GM21367 (cell line): ENCODE measurements at regions not wholly inside any gene's neighbourhood (a gene's known extent, or its start where the extent isn't known, plus 50 kb on each side); places are given as distances from the start of the nearest gene placed in this dataset.
"Not testable (repeated sequence)": the region's sequence is repeated elsewhere in the genome, so short reads cannot be mapped to it uniquely, and the experiment has no call there.

ENCODE experiments used
- ATAC-seq: cut with Tn5 transposase; IDR thresholded peaks from one replicate; pipeline ENCODE4 v1.9.1; 2021; ENCODE audit not compliant: unreplicated experiment

DNA sequence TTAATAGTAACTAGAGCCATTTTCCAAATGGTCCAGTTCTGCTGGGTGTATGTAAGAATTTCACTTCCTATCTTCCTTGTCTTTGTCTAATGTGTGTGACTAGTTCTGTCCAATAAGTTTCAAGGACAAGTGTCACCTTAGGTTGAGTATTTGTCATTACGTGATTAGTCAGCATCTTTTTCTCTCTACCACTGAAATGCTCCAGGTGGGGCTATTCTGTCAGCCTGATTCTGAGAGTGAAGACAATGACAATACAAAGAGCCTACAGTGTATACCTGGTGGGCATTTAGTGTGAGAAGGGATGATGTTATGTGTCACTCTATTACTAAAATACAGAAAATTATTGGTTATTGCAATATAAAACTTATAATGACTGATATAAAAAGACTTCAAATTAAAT, 876.3 kb downstream of the C4orf33 start:
- no peak for ATAC-seq

DNA sequence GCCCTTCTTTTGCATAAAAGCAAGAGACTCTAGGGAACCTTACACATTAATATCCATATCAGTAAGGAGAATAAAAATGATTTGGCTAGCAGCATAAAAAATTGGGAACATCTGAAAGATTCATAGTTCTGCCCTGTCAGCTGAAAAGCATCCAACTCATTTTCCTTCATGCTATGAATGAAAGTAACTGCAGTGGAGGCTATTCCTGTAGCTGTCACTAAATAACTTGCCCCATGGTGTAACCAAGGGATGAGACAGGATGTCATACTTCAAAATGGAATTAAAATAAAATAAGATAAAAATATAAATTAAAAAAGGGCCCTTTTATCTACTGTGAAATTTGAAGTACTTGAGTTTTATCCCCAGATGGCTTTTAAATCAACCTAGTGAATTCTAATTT, 878.8 kb downstream of the C4orf33 start:
- no peak for ATAC-seq

DNA sequence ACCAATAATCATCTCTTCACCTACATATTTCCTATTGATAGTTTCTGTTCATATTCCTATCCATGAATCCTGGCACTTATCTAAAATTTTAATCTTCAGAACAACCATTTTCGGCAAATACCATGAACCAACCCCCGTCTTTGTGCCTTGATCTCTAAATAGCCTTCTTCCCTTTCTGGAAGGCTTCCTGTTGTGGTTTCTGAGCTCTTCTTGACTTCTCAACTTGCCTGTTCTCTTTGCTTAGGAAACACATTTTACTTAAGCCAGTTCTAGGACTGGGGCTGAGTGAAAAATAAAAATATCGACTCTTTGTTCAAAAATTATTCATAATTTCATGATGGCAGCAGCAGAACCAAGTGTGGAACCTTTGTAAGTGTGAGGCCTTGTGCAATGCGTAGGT, 882.4 kb downstream of the C4orf33 start:
- no peak for ATAC-seq

DNA sequence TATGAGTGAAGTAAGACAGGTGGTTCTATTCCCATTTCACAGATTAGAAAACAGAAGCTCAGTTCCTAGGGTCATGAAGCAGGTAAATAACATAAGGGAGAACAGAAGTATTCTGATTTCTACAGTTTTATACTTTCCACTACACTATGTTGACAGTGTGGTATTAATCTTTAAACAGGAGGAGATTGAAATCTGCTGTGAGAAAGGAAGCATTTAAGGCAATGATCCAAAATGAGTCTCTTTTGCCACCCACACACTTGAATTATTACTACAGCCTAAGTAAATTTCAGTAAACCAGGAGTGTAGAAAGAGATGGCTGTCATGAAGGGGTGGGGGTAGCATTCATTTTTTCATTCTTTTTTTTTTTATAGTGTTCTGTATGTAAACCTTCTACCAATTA, 893.0 kb downstream of the C4orf33 start:
- ATAC-seq = no peak

DNA sequence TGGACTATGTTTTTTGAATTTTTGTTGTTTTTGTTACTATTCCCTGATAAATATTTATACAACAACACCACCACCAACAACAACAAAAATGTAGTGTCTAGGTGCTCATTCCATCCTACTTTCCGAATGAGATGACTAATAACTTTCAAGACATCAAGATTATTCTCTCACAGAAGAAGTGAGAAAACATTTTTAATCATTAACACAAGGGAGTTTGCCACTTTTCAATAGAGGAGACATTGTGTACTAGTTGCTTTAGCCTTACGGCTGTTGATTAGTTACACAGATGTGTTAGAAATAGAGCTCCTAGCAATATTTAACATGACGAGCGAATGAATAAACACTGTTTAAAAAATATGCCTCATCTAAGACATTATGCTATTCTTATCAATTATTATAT, 898.8 kb downstream of the C4orf33 start:
- no peak for ATAC-seq

DNA sequence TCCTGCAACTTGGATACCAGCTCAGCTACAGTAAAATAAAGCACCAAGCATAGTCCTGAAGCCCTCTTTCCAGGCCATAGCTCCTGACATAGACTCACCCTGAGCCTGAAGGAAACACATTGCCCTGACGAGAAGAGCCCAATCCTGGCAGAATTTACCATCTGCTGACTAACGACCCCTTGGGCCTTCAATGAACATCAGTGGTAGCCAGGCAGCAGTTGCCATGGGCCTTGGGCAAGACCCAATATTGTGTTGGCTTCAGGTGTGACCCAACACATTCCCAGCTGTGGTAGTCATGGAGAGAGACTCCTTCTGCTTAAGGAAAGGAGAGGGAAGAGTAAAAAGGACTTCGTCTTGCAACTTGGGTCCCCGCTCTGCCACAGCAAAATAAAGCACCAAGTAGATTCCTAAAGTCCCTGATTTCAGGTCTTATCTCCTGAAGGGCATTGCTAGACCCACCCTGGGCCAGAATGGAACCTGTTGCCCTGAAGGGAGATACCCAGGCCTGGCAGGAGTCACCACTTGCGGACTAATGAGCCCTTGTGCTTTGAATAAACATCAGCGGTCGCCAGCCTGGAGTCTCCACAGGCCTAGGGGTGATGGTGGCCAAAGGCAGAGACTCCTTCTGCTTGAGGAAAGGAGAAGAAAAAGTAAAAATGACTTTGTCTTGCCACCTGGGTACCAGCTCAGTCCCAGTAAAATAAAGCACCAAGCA, 902.6 kb downstream of the C4orf33 start:
- no peak for ATAC-seq

DNA sequence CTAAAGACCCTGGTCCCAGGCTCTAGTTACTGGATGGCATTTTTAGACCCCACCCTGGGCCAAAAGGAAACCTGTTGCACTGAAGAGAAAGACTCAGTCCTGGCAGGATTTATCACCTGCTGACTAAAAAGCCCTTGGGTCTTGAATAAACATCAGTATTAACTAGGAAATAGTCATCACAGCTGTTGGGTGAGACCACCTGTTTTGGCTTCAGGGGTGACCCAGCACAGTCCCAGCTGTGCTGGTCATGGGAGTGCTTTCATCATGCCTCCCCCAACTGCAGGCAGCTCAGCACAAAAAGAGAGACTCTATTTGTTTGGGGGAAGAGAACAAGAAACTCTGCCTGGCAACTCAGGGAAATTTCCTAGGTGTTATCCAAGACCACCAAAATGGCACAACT, 903.2 kb downstream of the C4orf33 start:
- no peak for ATAC-seq

DNA sequence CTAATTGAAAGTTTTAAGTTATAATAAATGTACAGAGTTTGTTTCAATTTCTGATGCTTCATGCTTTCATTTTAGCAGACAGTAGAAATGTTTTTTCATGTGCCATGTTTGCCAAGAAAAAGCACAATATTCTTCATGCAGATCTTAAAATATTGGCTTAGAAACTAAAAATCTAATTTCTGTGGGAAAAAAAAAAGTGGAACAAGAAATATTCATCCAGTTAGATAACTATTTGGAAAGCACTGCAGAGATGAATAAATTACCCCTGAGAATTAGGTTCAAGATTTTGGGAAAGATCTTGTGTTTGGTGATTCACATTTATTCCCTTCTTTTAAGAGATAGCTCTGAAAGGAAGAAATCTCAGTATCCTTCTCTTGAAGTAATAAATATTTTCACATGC, 912.5 kb downstream of the C4orf33 start:
- ATAC-seq = no peak

DNA sequence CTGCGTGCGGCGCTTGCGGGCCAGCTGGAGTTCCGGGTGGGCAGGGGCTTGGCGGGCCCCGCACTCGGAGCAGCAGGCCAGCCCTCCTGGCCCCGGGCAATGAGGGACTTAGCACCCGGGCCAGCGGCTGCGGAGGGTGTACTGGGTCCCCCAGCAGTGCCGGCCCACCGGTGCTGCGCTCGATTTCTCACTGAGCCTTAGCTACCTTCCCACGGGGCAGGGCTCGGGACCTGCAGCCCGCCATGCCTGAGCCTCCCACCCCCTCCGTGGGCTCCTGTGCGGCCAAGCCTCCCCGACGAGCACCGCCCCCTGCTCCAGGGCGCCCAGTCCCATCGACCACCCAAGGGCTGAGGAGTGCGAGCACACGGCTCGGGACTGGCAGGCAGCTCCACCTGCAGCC, 916.9 kb downstream of the C4orf33 start:
- not testable (repeated sequence) for ATAC-seq

DNA sequence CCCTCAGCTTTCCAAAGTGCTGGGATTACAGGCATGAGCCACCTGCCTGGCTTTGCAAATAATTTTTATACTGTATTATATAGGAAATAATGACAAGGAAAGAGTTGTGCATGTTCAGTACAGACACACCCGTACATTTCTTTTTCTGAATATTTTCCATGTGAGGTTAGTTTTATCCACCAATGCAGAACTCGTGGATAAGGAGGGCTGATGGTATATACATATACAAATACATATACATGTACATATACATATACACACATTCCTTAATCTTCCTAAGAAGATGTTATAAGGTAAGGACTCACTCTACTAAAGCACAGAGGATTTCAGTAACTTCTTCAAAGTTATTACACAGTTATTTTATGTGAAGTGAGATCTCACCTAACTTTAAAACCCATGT, 925.8 kb downstream of the C4orf33 start:
- no peak for ATAC-seq

DNA sequence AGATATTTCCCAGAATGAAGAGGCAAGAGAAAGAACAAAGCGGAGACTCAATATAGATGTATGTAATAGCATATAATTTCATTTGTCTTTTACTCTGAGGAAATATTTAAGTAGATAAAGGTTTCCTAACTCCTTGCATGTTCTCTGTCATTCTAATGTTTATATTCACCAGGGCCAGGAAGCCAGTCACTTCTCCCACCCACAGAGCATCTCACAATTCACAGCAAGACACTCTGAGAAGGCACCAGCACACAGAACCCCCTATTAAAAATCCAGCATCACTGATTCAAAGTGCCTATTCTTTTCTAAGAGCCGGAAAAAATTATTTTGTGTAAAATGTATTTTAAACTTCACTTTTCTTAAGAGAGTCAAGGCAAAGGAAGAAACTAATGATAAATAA, 927.1 kb downstream of the C4orf33 start:
- ATAC-seq = no peak

DNA sequence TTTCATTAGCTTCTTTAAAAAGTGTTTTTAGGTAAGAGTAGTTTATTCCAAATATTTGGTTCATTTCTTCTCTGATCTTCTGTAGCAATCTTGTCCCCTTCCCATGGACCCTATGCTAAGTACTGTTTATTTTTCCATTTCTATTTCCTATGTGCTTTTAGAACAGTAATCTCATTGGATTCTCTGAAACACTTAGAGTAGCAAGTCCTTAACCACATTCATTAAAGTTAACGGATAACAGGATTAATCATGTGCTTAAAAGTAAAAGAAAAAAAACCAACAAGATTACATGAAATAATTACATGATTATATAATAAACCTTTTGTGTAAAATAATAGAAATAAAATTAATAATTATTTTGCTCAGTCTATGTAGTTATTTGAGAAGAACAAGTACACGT, 929.7 kb downstream of the C4orf33 start:
- ATAC-seq = no peak

DNA sequence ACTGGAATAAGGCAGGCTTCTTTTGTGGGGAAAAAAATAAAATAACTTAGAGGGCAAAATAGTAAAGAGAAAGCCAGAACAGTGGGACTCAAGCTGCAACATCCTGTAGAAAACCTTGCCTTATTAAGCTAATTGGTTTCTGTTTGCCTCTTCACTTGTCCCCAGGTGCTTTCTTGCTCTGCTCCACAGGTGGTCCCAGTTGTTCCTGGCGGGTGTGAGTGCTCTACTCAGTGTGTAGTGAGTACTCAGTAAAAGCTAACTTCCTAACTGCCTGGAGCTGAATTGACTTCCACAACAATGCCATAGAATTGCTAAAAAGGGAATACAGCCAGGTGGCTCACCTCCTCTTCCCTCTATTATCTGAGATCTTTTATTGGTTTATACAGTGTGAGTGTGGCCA, 930.2 kb downstream of the C4orf33 start:
- no peak for ATAC-seq

DNA sequence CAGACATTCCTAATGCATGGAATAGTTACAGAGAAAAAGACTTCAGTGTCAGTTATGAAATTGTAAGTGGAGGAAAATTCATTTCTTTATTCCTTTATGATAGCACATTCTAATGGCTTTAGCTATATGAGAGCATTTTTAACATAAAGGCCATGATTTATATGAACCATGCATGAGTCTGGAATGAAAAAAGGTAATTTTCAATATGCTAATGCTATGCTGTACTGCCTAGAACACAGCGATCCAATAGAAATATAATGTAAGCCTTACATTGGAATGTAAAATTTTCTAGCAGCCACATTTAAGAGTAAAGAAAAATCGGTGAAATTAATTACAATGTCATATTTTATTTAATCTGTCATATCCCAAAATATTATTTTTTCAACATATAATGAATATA, 932.0 kb downstream of the C4orf33 start:
- no peak for ATAC-seq

DNA sequence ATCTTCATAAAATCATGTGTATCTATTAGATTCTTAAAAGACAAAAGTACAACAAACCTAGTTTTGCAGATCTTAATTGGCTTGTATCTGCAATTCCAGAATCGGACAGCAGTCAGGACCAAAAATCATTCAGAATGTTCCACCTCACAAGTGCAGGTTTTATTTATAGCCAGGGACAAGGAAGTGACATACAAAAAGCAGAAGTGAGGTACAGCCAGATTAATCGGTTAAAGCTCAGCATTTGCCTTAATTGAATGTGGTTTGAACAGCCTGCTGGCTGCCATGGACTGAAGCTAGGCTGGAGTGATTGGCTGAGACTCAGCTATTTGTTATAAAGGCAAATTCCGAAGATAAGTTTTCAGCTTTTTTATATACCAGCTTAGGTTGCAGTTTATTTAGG, 932.6 kb downstream of the C4orf33 start:
- ATAC-seq = peak; percentile 82

DNA sequence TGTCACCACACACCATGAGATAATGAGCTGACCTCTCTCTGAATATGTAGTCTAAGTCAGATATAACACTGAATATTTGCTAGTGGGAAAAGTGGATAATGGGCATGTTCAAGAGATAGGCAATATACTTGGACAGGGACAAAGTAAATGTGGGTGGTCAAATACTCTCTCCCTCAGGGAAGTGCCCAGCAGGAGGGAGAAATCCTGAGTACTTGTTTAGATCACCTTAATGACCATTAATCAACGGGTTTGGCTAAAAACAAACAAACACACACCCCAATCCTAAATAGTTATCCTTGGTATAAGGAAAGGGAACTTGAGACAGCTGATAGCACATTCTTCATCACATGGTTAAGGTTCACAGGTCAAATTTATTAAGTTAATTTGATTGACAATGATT, 933.5 kb downstream of the C4orf33 start:
- ATAC-seq = no peak

DNA sequence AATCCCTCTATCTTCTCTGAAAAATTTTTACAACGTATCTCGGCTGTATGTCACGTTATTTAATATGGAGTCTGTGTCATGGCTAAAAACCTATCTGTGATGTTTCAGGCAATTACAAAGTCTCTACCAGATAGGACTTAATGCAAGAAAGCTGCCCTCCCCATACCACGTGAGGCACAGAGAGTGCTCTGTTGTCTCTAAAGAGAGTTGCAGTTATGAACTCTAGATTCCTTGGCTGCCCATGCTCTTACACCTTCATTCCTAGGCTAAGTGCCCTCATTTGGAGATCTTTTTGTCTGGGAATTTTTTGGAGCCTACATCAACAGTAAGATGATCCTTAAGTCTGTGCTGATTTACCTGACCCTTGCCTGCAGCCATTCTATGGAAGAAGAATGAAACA, 935.9 kb downstream of the C4orf33 start:
- no peak for ATAC-seq

DNA sequence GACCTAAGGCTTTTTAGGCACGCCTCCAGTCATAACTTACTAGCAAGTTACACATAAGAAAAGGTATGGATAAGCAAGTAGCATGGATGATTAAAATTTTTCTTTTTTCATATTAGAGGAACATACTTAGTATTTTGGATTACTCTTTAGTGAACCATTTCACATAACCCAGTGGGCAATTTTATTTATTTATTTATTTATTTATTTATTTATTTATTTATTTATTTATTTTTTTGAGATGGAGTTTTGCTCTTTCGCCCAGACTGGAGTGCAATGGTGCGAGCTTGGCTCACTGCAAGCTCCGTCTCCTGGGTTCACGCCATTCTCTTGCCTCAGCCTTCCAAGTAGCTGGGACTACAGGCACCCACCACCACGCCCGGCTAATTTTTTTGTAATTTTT, 937.7 kb downstream of the C4orf33 start:
- ATAC-seq = not testable (repeated sequence)

DNA sequence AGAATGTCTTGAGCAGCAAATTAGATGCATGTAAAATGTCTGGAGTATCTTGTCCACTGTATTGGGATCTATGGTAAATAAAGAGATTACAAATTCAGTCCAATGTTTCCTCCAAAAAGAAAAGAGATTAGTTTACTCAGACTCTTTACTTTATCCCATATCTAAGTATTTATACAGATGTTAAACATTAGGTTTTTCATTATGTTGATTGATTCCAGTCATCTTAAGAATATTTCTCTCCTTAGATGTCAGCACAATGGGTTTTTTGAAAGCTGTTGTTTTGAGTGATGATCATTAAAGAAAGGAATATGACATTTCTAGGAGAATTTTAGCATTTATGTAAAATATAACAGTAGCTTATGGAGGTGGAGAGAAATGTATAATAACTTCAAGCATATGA, 938.9 kb downstream of the C4orf33 start:
- ATAC-seq = no peak

DNA sequence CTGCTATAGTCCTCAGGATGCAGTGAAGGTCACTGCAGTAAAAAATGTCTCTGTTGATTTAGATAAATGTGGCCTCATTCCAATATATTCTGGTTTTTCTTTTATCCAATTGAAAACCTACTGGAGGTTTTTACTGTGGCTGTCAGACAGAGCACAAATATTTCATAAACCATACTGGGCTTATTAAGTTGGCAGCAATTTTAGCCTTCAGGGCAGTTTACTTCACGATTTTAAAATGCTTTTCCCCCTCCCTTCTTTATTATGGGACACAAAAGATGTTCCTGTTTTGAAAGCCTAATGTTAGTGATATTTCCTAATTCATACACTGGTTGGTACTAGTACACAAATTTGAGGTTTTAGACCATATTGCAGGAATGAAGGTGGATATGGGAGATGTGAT, 939.4 kb downstream of the C4orf33 start:
- ATAC-seq = no peak

DNA sequence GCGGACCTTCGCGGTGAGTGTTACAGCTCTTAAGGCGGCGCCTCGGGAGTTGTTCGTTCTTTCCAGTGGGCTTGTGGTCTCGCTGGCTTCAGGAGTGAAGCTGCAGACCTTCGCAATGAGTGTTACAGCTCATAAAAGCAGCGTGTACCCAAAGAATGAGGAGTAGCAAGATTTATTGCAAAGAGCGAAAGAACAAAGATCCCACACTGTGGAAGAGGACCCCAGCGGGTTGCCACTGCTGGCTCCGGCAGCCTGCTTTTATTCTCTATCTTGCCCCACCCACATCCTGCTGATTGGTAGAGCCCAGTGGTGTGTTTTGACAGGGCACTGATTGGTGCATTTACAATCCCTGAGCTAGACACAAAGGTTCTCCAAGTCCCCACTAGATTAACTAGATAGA, 941.9 kb downstream of the C4orf33 start:
- ATAC-seq = not testable (repeated sequence)

DNA sequence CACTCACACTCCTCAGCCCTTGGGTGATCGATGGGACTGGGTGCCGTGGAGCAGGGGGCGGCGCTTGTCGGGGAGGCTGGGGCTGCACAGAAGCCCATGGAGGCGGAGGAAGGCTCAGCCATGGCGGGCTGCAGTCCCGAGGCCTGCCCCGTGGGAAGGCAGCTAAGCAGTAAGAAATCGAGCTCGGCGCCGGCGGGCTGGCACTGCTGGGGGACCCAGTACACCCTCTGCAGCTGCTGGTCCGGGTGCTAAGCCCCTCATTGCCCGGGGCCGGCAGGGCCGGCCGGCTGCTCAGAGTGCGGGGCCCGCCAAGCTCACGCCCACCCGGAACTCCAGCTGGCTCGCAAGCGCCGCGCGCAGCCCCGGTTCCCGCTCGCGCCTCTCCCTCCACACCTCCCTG, 942.6 kb downstream of the C4orf33 start:
- ATAC-seq = not testable (repeated sequence)

DNA sequence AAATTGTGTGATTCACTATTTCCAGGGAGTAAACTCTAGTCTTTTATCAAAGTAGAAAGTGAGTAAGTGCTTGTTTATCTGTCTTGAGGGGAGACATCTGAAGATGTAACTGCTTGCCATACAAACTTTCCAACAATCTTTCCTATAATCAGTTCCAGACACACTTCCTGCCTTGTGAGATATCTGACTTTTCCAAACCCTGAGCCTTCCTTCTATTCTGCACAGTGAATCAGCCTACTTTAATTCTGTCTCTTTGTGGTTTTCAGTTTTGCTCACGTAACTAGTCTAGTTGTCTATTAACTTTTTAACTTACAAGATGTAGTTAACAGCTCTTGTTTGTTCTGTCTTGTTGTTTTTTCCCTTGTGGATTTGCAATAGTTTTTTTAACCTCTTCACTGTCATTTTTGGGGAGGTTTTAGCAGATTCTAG, 947.8 kb downstream of the C4orf33 start:
- no peak for ATAC-seq
